CD4-positive, alpha-beta T cell treated with Interleukin-12 subunit alpha and Interleukin-12 subunit beta, for 1 hour (primary cell): ENCODE measurements at regions not wholly inside any gene's neighbourhood (a gene's known extent, or its start where the extent isn't known, plus 50 kb on each side); places are given as distances from the start of the nearest gene placed in this dataset.

Experiments
- DNase-seq: peaks from one replicate; pipeline ENCODE4 v3.0.0-alpha.2; 2020

DNA sequence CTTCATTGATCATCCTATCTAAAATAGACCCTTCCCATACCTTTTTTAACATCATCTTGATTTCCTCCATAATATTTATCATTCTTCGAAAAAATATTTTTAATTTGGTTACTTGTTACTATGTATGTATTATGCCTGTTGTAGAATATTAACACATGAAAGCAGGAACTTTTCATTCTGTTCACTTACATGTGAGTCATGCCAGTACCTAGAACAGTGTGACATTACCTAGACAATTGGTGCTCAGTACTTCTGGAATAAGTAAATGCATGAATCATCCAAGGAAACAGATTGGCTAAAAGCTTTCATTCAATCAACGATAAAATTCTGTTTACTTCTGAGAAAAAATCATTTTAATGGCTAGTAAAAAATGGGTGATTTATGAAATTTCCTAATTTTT lies 76.4 kb downstream of the CXXC4 start:
- no peak for DNase-seq

- no peak for DNase-seq
These were observed 77.3 kb downstream of the CXXC4 start for GRCh38 chr4:104417357-104417882.

- no peak for DNase-seq
These were observed 77.9 kb downstream of the CXXC4 start for GRCh38 chr4:104416725-104417356.

- no peak for DNase-seq
These were observed 81.2 kb downstream of the CXXC4 start for GRCh38 chr4:104413487-104413886.

GRCh38 chr4:104412344-104412743 lies 82.3 kb downstream of the CXXC4 start:
- DNase-seq, result no peak

DNA sequence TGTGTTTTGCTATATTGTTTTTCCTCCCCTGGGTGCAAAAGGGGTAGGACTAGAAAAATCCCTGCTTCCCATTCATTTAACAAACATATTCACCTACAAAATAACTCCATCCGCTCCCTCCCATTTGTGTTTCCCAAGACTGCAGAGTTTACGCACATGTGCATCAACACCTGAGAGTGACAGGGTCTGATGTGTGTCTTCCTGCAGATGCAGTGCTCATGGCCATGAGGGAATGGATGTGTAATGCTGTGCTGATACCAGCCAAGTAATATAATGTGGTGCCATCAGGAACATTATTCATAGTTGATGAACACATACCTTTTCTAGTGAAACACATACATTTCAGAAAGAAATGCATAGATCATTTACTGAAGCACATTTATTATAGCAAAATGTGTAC lies 83.2 kb downstream of the CXXC4 start:
- no peak for DNase-seq

DNA sequence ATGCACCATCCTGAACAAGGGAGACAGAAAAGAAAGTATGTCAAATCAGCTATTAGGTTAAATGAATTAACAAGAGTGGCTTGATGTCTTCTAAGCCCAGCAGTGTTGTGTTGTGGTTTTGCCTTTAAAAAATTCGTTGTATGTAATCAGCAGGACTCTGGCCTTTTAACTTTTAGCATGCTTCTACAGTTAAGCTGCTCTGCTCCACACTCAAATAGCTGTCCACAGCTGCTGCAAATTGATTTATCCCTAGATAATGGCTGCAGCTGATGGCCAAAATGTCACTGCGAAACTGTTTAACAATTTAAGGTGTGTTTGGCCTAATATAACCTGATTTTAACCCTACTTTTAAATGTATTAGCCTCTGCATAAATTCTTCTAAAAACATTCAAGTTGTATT lies 85.8 kb downstream of the CXXC4 start:
- no peak for DNase-seq

DNA sequence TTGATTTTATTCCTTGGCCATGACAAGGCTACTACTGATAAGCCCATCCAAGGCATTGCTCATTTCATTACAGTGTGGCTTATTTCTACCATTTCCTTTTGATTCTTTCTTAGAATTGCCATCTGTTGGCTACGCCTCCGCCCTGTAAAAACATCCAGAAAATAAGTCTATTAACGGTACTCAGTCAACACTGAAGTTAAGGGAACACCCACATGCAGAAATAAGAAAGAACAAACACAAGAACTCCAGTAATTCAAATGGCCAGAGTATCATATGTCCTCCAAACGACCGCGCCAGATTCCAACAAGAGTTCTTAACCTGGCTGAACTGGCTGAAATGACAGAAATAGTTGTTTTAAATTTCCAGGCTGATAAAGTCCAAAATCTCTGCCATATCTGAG lies 90.3 kb downstream of the CXXC4 start:
- DNase-seq, result no peak

GRCh38 chr4:104395168-104395614 lies 99.5 kb downstream of the CXXC4 start:
- no peak for DNase-seq

DNA sequence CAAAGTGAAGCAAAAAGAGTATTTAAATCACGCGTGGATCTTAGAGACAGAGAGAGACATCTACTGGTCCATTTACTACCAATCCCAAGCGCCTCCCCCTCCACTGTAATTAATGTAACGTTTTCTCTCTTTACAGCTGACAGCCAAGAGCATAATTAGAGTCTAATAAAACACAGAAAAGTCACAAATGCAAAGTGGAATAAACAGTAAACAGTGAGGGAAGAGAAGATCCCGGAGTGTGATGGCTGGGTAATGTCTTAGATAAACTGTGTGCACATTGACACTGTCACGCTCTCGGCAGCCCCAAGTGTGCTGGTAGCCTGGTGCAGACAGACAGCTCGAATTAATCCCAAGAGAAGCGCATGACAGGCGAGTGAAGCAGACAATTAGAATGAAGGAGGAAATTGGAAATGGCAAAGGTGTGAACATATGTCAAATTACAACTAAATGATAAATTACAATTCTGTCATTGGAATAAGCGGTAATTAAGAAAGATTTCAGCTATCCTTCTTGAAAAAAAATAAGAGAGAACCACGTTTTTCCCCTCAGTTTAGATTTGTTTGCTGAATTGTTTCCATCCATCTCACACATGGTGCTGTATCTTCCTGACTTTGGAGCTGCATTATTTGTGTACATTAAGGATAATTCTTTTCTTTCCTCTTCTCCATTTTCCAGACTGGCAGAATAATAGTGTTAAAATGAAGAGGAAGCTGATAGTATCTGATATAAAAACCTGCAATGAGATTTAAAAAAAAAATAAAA lies 100.1 kb downstream of the CXXC4 start:
- DNase-seq, result no peak

DNA sequence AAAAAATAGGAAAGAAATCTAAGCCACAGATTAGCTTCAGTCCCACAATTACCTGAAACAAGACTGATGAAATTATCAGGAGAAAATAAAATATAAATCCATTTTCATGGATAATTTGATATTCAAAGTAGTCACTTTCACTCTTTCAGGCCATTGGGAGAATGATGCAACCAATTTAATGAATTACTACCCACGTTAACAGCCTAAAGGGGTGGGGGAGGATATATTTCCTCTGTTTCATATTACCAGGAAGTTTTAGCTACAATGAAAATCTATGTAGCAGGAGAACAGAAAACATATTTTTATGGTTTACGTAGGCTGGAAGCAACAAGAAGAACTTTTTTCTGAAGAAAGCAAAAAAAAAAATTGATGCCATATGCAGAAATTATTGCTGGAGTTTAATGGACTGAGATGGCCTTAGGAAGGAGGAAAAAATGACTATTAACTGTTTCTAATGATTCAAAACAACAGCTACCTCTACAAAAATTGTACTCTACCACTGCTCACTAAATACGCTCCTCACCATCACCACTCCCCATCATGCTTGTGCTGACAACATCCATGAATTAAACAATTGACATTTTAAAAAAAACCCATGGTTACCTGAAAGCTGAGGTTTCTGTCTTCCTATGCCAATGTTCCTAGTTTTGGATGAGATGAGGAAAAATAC lies 100.9 kb downstream of the CXXC4 start:
- DNase-seq, result no peak

- DNase-seq, result no peak
These were observed 109.0 kb downstream of the CXXC4 start for GRCh38 chr4:104385713-104386112.

DNA sequence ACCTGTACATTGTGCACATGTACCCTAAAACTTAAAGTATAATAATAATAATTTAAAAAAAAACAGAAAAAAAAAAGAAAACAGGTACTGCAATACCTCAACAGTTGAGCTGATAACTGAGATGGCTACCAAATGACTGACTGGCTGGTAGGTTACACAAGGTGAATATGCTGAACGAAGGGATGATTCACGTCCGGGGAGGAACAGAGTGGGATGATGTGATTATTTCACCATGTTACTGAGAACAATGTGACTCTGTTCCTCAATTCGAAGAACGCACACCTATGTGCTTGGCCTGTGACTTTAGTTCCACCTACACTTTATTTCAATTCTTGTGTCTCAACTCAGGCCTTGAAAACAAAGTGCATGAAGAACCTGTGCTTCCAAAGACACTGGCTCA lies 111.7 kb downstream of the CXXC4 start:
- DNase-seq, result no peak

DNA sequence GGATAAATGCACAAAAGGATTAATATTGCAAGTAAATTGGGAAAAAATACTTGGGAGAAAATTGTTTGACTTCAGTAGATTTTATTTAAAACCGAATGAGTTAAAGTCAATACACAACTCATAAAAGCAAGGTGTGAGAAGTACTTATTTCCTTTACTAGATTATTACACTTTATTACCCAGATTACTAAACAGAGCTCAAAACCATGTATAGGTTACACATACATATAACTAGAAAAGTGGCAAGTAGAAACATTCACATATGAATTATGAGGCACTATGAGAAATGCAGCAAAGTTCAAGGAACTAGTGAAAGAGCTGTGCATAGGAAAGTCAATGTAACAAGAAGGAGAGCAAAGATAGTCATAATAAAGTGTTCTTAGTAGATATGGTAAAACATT lies 113.0 kb downstream of the CXXC4 start:
- DNase-seq, result no peak

- DNase-seq, result no peak
These were observed 129.1 kb downstream of the CXXC4 start for GRCh38 chr4:104365618-104366017.

DNA sequence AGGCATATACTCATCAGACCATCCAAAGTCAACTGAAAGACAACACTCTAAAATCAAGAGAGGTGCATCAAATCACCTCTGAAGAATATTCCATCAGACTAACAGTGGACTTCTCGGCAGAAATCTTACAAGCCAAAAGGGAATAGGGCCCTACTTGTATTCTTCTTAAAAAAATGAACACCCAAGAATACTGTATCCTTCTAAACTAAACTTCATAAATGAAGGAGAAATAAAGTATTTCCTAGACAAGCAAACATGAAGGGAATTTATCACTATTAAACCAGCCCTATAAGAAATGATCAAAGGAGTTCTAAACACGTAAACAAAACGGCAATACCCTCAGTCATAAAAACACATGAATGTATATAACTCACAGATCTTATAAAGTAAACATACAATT lies 141.2 kb downstream of the CXXC4 start:
- no peak for DNase-seq

DNA sequence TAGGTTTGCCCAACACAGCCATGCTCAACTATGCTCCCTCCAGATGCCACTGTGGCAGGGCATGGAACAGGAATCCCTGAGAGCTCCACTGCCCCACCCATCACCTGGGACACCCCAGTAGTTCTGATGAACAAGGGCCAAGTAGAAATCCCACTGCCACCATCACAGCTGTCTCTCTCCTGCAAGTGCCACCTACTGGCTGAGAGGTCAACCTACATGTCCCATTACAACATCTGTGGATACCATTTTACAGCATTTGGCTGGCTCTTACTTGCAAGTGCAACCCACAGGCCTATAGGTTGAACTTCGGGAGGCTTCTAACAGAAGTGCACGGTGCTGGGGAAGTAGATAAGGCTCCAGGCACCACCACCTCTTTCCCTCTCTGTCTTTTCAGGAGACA lies 142.5 kb downstream of the CXXC4 start:
- DNase-seq, result no peak

DNA sequence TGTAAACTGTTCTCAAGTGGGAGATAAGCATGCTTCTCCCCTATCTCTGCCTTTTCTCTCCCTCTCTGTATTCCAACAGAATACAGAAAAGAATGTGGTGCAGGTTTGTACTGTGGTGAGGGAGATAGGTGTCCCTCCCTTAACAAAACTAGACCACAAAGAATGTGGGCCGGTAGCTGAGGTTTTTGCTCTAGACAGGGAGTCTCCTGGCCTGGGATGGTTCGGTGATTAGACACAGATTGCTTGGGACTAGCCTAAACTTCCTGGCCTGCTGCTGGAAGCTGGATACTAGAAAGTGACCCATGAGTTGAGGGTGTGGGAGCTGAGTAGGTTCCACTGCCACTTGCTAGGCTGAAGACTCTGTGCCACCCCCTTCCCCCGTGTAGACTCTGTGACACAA lies 143.0 kb downstream of the CXXC4 start:
- DNase-seq, result no peak

GRCh38 chr4:104345598-104346242 lies 149.0 kb downstream of the CXXC4 start:
- no peak for DNase-seq

- DNase-seq, result no peak
These were observed 150.2 kb downstream of the CXXC4 start for GRCh38 chr4:104344342-104344980.

- no peak for DNase-seq
These were observed 160.3 kb downstream of the CXXC4 start for GRCh38 chr4:104334410-104334809.

DNA sequence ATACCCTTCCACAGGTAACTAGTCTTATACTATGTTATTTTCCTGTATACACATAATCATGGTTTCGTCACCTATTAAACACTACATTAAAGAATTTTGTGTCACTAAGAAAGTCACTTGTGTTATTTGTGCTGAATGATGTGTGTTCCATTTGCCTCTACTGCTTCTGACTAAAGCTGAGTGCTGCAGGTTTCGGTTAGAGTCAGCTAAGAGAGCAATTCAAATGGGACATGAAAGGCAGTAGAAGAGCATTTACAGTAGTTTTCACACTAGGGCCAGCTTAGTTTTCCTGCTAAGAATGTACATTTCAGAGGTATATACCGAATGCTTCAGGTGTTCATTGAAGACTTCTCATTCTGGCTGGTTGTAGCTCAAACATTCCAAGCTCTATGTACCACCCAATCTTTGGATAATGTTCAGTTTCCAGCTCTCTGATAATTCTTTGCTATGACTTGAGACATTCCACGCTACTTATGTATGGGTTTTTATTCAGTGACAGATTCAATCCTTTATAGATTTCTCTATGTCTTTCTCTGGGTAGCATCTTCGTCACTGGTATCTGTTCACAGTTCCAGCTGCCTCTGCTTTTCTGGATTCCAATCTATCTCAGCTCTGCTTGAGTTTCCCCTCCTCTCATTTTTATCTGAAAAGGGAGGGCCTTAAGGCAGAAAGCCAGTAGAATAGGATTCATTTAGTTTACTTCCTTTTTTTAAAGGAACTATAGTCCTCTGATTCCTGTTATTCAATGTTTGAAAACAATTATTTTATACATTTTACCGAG lies 164.4 kb downstream of the CXXC4 start:
- DNase-seq, result no peak
